ENCODE measurements at regions not wholly inside any gene's neighbourhood (a gene's known extent, or its start where the extent isn't known, plus 50 kb on each side); places are given as distances from the start of the nearest gene placed in this dataset.

DNA sequence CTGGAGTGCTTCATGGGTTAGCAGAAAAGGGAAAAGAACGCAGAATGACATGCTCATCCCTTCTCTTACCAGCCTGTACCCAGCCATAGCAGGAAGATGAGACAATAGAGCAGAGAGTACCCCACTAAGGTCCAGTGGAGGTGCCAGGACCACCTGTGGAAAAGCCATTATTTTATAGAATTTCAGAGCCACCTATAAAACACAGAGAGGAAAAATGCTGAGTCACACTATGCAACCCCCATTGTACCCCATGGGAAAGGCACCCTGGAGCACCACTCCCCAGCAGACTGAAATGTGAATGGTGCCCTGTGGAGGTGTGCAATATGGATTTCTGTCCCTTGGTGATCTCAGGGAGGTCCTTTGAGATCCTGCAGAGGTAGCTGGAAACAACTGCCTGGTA is 97.2 kb downstream of the HES1 start:
- DNase-seq (no peak), ATAC-seq (ENCODE audit: low read depth) (no peak)
- no peaks in the 10 kb centered on the region for H3K36me3 Mint-ChIP-seq (ENCODE audit: low read depth)
- no peaks in the 10 kb centered on the region for H3K4me1 Mint-ChIP-seq
- H3K27ac Mint-ChIP-seq = no peak overlapping the region
- ChIA-PET POLR2A (no interaction called here), CTCF (no interaction called here)
- intact Hi-C loops (cut with micrococcal nuclease) = no loop called here
- H3K4me3 Mint-ChIP-seq = no peak overlapping the region
- TF ChIP-seq, protein P1, sequence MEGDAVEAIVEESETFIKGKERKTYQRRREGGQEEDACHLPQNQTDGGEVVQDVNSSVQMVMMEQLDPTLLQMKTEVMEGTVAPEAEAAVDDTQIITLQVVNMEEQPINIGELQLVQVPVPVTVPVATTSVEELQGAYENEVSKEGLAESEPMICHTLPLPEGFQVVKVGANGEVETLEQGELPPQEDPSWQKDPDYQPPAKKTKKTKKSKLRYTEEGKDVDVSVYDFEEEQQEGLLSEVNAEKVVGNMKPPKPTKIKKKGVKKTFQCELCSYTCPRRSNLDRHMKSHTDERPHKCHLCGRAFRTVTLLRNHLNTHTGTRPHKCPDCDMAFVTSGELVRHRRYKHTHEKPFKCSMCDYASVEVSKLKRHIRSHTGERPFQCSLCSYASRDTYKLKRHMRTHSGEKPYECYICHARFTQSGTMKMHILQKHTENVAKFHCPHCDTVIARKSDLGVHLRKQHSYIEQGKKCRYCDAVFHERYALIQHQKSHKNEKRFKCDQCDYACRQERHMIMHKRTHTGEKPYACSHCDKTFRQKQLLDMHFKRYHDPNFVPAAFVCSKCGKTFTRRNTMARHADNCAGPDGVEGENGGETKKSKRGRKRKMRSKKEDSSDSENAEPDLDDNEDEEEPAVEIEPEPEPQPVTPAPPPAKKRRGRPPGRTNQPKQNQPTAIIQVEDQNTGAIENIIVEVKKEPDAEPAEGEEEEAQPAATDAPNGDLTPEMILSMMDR (IDR thresholded peaks at IDR 0.05) = no peak
- peaks cover 32% of the 10 kb centered on the region for H3K27me3 Mint-ChIP-seq
- peaks cover 8% of the 10 kb centered on the region for H3K9me3 Mint-ChIP-seq

DNA sequence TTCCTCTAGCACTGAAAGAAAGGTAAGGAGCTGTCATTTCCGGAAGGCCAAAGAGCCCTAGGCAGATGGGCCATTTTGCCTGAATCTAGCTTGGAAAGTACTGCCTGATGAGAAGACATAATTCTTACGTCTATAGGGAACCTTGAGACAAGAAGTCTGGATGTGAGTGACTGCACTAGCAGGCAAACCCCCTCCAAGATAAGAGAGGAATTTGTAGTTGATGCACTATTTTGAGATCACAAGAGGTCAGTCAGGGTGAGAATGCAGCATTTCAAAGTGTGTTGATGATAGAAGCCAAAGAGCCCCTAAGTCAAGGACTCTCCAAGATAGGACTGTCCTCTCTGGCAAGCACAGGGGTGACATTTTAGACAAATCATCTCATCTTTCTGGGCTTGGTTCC is 99.2 kb downstream of the HES1 start:
- TF ChIP-seq, protein P1 (IDR thresholded peaks at IDR 0.05) = no peak
- DNase-seq = no peak
- no peak for ATAC-seq (ENCODE audit: low read depth)
- Mint-ChIP-seq H3K27me3 (peaks cover 22% of the 10 kb centered on the region), H3K4me1 (no peaks in the 10 kb centered on the region), H3K27ac (no peak overlapping the region), H3K36me3 (ENCODE audit: low read depth) (no peaks in the 10 kb centered on the region), H3K4me3 (no peak overlapping the region), H3K9me3 (peaks cover 8% of the 10 kb centered on the region)
- ChIA-PET CTCF (no interaction called here), POLR2A (interaction anchor here (0.7 kb wide), 1 partner anchor 44 kb away, joined by 6 read pairs; no protein-coding TSS in a partner anchor)
- intact Hi-C loops (cut with micrococcal nuclease) = no loop called here

DNA sequence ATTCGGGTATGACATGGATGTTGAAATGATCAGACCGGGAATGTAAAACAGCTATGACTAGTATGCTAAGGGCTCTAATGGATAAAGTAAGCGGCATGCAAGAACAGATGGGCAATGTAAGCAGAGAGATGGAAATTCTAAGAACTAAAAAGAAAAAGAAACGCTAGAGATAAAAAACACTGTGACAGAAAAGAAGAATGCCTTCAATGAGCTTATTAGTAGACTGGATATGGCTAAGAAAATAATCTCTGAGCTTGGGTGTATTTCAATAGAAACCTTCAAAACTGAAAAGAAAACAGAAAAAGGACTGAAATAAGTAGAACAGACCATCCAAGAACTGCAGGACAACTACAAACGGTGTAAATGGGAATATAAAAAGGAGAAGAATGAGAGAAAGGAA is 101.2 kb downstream of the HES1 start:
- CTCF ChIA-PET = interaction anchor here (0.7 kb wide), 1 partner anchor 69 kb away, joined by 3 read pairs; no protein-coding TSS in a partner anchor
- ATAC-seq (ENCODE audit: low read depth) (no peak), DNase-seq (no peak)
- Mint-ChIP-seq H3K36me3 (ENCODE audit: low read depth) (no peaks in the 10 kb centered on the region), H3K4me3 (no peak overlapping the region), H3K27ac (no peak overlapping the region), H3K4me1 (no peaks in the 10 kb centered on the region), H3K9me3 (peaks cover 8% of the 10 kb centered on the region), H3K27me3 (peaks cover 18% of the 10 kb centered on the region)
- intact Hi-C loops (cut with micrococcal nuclease) = no loop called here
- POLR2A ChIA-PET = no interaction called here
- TF ChIP-seq, protein P1 (IDR thresholded peaks at IDR 0.05) = no peak

DNA sequence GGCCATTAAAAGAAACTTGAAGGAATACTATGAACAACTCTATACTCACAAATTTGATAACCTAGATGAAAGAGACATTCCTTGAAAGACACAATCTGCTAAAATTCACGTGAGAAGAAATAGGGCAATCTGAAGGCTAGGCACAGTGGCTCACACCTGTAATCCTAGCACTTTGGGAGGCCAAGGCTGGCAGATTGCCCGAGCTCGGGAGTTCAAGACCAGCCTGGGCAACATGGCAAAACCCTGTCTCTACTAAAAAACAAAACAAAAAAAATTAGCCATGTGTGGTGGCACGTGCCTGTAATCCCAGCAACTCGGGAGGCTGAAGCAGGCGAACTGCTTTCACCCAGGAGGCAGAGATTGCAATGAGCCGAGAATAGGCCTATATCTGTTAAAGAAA is 104.8 kb downstream of the HES1 start:
- no peak for ATAC-seq (ENCODE audit: low read depth)
- Mint-ChIP-seq H3K36me3 (ENCODE audit: low read depth) (no peaks in the 10 kb centered on the region), H3K4me3 (no peak overlapping the region), H3K4me1 (no peaks in the 10 kb centered on the region), H3K9me3 (peaks cover 8% of the 10 kb centered on the region), H3K27me3 (peaks cover 14% of the 10 kb centered on the region), H3K27ac (no peak overlapping the region)
- CTCF ChIA-PET = no interaction called here
- TF ChIP-seq, protein P1 (IDR thresholded peaks at IDR 0.05) = no peak
- intact Hi-C loops (cut with micrococcal nuclease) = no loop called here
- no peak for DNase-seq
- POLR2A ChIA-PET = no interaction called here

DNA sequence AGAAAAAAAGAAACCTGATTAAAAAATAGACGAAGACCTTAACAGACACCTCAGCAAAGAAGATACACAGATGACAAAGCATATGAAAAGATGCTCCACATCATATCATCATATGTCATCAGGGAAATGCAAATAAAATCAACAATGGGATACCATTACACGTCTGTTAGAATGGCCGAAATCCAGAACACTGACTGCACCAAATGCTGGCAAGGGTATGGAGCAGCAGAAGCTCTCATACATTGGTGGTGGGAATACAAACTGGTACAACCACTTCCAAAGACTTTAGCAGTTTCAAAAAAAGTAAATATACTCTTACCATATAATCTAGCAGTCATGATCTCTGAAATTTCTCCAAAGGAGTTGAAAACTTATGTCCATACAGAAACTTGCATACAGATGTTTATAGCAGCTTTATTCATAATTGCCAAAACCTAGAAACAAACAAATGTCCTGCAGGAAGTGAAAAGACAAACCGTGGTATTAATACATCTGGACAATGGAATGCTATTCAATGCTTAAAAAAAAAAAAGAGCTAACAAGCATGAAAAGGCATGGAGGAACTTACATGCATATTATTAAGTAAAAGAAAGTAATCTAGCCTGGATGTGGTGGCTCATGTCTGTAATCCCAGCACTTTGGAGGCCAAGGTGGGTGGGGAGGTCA is 107.4 kb downstream of the HES1 start:
- ChIA-PET CTCF (no interaction called here), POLR2A (interaction anchor here (0.6 kb wide), 1 partner anchor 21 kb away, joined by 3 read pairs; no protein-coding TSS in a partner anchor)
- Mint-ChIP-seq H3K4me3 (no peak overlapping the region), H3K36me3 (ENCODE audit: low read depth) (no peaks in the 10 kb centered on the region), H3K4me1 (no peaks in the 10 kb centered on the region), H3K9me3 (no peaks in the 10 kb centered on the region), H3K27me3 (peaks cover 7% of the 10 kb centered on the region), H3K27ac (no peak overlapping the region)
- ATAC-seq (ENCODE audit: low read depth) = no peak
- TF ChIP-seq, protein P1 (IDR thresholded peaks at IDR 0.05) = no peak
- DNase-seq = no peak
- intact Hi-C loops (cut with micrococcal nuclease) = no loop called here
